ENCODE measurements at regions not wholly inside any gene's neighbourhood (a gene's known extent, or its start where the extent isn't known, plus 50 kb on each side); places are given as distances from the start of the nearest gene placed in this dataset.
A peak's percentile ranks its signal among the peaks of the same experiment; 100 is the strongest.

- TF ChIP-seq CTCF (IDR thresholded peaks at IDR 0.05) (no peak), POLR2AphosphoS5 (IDR thresholded peaks at IDR 0.05) (peak; percentile 25)
Measured at GRCh38 chr5:33321026-33321425, 119.7 kb upstream of the TARS1 start.
